ENCODE measurements at regions not wholly inside any gene's neighbourhood (a gene's known extent, or its start where the extent isn't known, plus 50 kb on each side); places are given as distances from the start of the nearest gene placed in this dataset.

DNA sequence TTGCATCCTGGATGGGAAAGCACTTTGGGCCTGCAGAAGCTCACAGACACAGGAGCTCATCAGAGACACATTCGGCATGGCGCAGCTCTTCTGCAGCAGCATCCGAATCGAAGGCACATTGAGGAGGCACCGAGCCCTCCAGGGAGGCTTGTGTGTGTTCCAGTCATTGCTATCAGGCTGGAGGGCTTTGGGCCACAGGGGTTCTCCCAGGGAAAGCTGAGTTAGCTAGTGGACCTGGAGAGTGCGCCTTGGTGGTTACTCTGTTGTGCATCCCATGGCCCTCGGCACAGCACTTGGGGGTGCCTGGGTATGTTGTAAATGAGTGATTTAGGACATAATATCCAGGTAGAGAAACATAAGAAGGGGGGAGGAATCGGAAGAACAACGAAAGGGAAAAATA lies 388.7 kb upstream of the RNF32 start:
- no peaks in the 10 kb centered on the region for H3K9me3 ChIP-seq (ENCODE audit: severe bottlenecking)
- DNase-seq = no peak
- H3K27ac ChIP-seq = no peak overlapping the region
- H3K4me3 ChIP-seq (ENCODE audit: low read depth, low read length) = no peak overlapping the region
- no peaks in the 10 kb centered on the region for H3K36me3 ChIP-seq
- peaks cover 94% of the 10 kb centered on the region for H3K27me3 ChIP-seq (ENCODE audit: insufficient read depth, low read depth, severe bottlenecking)
- TF ChIP-seq, protein P1, sequence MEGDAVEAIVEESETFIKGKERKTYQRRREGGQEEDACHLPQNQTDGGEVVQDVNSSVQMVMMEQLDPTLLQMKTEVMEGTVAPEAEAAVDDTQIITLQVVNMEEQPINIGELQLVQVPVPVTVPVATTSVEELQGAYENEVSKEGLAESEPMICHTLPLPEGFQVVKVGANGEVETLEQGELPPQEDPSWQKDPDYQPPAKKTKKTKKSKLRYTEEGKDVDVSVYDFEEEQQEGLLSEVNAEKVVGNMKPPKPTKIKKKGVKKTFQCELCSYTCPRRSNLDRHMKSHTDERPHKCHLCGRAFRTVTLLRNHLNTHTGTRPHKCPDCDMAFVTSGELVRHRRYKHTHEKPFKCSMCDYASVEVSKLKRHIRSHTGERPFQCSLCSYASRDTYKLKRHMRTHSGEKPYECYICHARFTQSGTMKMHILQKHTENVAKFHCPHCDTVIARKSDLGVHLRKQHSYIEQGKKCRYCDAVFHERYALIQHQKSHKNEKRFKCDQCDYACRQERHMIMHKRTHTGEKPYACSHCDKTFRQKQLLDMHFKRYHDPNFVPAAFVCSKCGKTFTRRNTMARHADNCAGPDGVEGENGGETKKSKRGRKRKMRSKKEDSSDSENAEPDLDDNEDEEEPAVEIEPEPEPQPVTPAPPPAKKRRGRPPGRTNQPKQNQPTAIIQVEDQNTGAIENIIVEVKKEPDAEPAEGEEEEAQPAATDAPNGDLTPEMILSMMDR (IDR thresholded peaks at IDR 0.05; ENCODE audit: low read depth, low read length) = no peak

DNA sequence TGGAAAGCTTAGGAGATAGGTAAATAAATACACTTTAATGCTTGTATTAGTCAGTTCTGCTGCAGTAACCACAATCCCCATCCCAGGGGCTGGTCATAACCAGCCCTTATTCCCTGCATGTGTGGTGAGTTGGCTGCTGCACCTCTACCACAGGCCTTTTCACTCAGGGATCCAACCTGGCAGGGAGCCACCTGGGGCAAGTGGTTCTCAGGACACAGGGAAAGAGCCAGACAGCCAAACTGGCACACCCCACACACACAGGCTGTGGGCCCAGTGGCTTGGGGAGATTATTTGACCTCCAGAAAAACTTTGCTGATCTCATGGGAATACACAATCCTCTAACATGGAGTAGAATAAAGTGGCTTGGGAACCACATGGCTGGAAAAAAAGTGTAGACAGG lies 400.0 kb upstream of the RNF32 start:
- DNase-seq = no peak
- Histone ChIP-seq H3K9me3 (ENCODE audit: severe bottlenecking) (no peaks in the 10 kb centered on the region), H3K27me3 (ENCODE audit: insufficient read depth, low read depth, severe bottlenecking) (peaks cover 59% of the 10 kb centered on the region), H3K36me3 (no peaks in the 10 kb centered on the region), H3K4me3 (ENCODE audit: low read depth, low read length) (no peak overlapping the region), H3K27ac (no peak overlapping the region)
- TF ChIP-seq, protein P1 (IDR thresholded peaks at IDR 0.05; ENCODE audit: low read depth, low read length) = no peak

DNA sequence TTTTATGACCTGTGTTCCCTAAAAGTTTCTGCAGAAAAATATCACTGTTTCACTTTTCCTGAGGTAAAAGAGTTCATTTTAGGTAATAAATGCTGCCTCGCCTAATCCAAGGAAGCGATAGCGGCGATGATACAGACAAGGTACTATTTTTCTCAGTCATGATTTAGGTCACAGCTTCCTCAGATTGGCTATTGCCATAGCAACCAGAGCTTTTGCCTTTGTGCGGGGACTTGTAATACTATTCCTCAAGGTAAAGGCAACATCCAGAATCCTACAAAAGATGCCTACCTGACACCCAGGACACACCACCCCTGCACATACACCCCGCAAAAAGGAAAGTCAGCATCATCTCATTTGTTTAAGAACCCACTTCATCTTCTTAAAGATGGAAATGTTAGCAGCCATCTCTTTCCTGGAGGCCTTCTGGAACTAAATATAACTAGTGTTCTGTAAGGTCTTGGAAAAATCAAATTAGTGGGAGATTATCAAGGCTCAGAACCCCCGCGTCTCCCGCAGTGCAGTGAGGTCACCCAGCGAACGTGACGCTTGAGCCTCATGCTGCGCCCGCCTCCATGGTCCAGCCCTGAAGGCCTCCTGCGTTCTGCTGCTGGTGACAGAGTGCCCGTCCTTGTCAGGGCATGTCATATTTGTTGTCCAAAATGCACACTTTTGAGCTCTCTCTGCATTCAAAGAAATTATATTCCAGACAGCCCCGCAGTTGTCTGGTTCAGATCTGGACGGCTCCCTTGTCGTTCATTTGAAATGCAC lies 402.0 kb upstream of the RNF32 start:
- H3K27ac ChIP-seq = no peak overlapping the region
- no peaks in the 10 kb centered on the region for H3K9me3 ChIP-seq (ENCODE audit: severe bottlenecking)
- no peaks in the 10 kb centered on the region for H3K36me3 ChIP-seq
- DNase-seq = no peak
- H3K27me3 ChIP-seq (ENCODE audit: insufficient read depth, low read depth, severe bottlenecking) = peaks cover 70% of the 10 kb centered on the region
- H3K4me3 ChIP-seq (ENCODE audit: low read depth, low read length) = no peak overlapping the region
- TF ChIP-seq, protein P1 (IDR thresholded peaks at IDR 0.05; ENCODE audit: low read depth, low read length) = no peak

DNA sequence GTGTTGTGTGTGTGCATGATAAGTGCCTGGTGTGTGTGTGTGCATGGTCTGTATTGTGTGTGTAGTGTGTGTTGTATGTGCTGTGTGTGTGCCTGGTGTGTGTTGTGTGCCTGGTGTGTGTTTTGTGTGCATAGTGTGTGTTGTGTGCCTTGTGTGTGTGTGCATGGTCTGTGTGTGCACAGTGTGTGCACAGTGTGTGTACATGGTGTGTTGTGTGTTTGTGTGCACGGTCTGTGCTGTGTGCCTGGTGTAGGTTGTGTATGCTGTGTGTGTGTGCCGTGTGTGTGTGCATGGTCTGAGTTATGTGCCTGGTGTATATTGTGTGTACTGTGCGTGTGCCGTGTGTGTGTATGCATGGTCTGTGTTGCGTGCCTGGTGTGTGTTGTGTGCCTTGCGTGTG lies 403.0 kb upstream of the RNF32 start:
- TF ChIP-seq, protein P1 (IDR thresholded peaks at IDR 0.05; ENCODE audit: low read depth, low read length) = no peak
- no peak overlapping the region for H3K4me3 ChIP-seq (ENCODE audit: low read depth, low read length)
- DNase-seq = no peak

DNA sequence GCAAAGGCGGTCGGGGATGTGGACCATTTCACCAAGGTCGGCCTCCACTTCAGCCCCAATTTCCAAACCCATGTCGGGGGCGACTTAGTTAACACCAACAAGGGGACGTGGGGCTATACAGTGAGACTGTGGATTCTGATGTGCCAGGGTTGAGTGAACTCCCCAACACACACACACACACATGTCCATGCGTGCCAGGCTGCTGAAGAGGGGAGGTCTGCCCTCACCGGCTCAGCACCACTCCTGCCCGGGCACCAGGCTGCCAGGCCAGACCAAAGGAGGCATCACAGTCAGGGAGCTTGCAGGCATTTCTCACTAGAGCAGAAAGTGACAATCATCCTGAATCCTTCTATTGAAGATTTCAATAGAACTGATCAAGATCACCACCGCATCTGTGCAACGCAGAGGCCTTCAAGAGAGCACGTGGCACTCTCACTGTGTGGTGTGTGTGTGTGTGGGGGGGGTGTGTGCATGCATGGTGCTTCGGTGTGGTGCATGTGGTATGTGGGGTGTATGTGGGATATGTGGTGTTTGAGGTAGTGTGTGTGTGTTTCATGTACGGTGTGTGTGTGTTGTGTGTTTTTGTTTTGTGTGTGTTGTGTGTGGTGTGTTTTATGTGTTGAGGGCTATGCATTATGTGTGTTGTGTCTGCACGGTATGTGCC lies 403.5 kb upstream of the RNF32 start:
- Histone ChIP-seq H3K27ac (no peak overlapping the region), H3K9me3 (ENCODE audit: severe bottlenecking) (no peaks in the 10 kb centered on the region), H3K27me3 (ENCODE audit: insufficient read depth, low read depth, severe bottlenecking) (peaks cover 79% of the 10 kb centered on the region), H3K36me3 (no peaks in the 10 kb centered on the region), H3K4me3 (ENCODE audit: low read depth, low read length) (no peak overlapping the region)
- no peak for DNase-seq
- TF ChIP-seq, protein P1 (IDR thresholded peaks at IDR 0.05; ENCODE audit: low read depth, low read length) = no peak

More for the DNA sequence above, 403.0 kb upstream of the RNF32 start:
- H3K36me3 ChIP-seq = no peaks in the 10 kb centered on the region
- H3K9me3 ChIP-seq (ENCODE audit: severe bottlenecking) = no peaks in the 10 kb centered on the region
- H3K27me3 ChIP-seq (ENCODE audit: insufficient read depth, low read depth, severe bottlenecking) = peaks cover 74% of the 10 kb centered on the region
- H3K27ac ChIP-seq = no peak overlapping the region
